HG03520 (cell line): ENCODE measurements at regions not wholly inside any gene's neighbourhood (a gene's known extent, or its start where the extent isn't known, plus 50 kb on each side); places are given as distances from the start of the nearest gene placed in this dataset.
A peak's percentile ranks its signal among the peaks of the same experiment; 100 is the strongest.

Experiments
- ATAC-seq: cut with Tn5 transposase; IDR thresholded peaks from one replicate; pipeline ENCODE4 v1.9.1; 2021; ENCODE audit warnings: mild to moderate bottlenecking, moderate library complexity; ENCODE audit not compliant: unreplicated experiment

DNA sequence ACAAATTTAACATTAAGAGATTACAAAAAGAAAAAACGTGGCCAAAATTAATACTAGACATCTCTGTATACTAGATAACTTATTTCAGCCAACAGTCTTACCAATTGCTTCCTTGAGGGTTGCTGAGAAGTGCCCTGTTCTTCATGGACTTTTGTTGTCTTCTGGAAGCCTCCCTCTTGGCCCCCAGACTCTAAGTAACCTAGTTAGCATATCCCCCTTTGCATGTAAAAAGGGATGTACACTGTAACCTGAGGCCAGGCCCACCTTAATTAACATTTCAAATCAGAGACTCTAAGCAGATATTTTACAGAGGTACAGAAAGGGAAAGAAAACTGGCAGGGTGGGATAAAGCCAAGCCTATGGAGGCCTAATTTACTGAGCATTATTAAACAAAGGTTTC, 1047.3 kb downstream of the ADGRL2 start:
- ATAC-seq, result no peak

DNA sequence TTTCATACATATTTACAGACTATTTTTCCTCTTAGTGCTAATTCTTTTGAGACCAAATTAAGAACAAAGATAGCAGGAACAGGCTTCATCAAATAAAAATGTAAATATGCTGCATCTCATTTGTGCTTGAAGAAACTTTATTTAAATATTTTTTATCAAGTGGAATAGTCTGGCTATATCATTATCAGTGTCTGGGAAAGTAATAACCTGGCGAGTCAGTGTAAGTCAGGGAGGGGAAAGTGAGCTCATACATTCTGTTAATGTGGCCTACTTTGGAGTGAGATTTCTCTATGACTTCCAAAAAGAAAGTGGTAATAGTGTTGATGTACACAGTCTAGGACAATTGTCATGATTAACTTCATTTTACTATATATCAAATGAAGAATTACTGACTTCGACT, 1045.1 kb downstream of the ADGRL2 start:
- no peak for ATAC-seq

- no peak for ATAC-seq
These were observed 1044.4 kb downstream of the ADGRL2 start for GRCh38 chr1:82844911-82845827.

DNA sequence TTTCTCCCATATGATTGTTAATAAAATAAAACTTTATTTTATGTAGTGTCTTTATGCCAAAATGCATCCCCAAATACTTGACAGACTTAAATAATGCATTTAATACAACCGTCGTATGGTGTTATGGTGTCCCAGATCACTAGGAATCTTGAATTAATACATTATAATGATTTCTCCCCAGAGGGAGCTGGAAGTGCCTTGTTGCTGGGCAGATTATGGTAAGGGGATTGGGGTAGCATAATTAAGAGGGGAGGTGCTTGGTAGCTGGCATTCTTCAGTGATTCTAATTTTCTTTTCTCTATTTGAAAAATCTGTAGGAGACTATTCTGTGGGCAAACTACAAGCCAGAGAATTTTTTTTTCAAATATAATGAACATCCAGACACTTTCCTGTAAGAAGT, 1043.7 kb downstream of the ADGRL2 start:
- ATAC-seq, result no peak

DNA sequence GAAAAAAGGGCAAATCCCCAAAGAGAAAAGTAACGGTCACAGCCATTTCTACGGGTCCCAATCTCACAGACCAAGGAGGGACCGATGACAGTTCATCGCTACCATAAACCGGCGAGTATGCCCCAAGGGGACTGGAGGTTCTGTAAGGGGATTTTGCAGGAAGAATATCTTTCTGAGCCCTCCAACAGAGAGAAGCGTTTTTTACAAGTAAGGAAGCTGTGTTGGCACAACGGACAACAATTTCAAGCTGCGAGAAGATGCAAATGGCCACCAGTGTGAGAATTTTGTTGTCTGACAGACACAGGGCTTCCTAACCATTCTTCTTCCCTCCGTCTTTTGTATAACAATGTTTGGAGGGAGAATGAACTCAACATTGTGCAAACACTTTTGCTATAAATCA, 1043.1 kb downstream of the ADGRL2 start:
- ATAC-seq, result no peak

DNA sequence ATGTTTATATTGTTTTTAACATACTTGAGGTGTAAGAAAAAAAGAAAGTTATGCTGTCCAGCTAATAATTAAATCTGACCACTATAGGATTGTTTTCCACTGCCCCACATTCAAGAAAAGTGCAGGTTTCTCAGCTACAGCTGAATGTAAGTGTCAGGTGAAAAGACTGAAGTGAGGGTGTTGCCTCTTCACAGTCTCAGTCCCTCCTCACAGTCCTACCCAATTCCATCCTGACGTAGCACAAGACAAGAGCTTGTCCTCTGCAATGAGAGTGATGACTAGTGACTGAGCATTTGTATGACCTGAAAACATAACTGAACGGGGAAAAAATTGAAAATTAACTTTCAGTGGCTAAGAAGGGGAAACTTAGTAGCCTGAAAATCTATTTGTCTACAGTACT, 1039.5 kb downstream of the ADGRL2 start:
- ATAC-seq, result no peak

DNA sequence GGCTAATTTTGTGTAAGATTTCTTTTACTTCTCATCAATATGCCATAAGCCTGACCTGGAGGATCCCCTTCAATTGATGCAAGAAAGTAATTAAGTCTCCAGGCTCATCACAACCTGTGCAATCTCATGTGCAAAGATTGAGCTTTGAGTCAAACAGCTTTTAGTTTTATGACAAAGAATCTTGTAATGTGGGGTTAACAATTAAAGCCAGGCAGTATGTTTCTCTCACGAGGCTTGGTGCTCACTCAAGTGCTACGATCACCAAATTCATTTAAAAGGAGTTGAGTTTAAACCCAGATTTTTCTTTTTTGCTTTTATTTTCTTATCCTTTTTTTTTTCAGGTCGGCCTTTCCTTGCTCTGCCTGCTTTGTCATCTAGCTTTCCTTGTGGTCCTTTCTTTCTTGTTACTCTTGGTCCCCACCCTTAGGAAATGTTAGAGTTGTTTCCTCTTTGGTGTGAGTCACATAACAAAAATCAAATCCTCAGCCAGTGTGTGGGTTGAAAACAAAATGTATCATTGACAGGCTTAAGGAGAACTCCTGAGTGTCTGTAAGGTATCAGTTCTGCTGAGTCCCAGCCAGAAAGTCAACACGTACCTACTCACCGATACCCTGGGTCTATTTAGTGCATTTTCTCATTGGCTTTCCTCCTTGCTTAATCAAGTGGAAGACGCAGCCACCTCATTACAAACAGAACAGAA, 1037.2 kb downstream of the ADGRL2 start:
- no peak for ATAC-seq

DNA sequence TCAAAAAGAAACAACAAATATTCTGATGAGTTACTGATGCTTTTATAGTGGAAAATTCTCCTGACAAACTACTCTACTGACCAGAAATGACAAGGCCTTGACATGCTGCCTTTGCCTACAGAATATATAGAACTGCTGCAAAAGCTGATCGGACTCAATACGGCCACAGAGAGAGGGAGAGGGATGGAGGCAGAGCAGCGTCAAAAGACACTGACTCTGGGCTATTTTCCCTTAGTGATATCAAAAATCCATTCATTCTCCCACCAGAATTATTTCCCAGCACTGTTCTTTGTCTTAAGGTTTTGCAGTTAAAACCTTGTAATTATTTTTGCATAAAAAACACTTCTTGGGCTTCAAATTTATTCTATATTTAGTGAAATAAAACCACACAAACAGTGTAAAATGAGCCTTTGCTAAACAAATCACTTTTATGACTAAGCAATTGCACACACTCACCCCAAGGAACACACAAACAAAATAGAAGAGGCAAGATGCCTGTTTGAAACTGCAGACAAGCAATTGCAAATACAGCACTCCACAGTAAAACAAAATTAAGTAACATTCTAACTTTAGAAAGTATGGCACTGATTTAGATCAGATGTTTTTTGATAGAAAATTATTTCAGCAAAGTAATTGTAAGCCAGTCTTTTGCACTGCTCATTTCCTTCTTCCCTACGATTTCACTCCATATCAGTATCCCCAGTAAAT, 1036.4 kb downstream of the ADGRL2 start:
- no peak for ATAC-seq

DNA sequence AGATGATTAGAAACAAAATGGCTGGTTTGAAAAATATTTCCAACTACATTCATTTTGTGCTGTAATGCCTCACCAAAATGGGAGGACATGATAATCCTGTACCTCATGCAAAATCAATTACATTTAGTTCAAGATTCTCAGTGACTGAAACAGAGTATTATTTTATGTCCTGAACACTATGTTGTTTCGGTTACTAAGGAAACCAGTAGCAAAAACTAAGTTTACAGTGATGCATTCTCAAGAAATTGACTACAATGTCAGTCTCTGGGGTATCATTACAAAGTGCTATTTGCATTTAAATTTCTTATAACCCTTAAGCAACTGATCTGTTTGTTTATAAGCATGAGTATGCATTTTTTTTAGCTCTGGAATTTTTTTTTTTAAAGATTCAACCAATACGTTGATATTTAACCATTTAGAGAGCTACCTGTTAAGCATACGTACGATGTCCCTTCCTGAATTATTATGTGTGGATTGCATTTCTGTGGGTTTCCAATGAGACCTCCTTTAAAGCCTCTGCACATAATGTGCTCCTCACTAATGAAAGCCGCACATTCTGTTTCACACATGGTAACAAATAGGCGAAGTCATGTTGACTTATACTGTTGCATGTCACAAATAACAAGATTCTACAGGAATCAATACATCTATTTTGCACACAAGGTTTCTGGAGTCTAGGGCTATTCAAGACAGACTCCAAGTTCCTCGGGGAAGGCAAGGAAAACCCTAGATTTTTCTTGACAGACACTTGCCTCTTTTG, 1035.7 kb downstream of the ADGRL2 start:
- no peak for ATAC-seq

DNA sequence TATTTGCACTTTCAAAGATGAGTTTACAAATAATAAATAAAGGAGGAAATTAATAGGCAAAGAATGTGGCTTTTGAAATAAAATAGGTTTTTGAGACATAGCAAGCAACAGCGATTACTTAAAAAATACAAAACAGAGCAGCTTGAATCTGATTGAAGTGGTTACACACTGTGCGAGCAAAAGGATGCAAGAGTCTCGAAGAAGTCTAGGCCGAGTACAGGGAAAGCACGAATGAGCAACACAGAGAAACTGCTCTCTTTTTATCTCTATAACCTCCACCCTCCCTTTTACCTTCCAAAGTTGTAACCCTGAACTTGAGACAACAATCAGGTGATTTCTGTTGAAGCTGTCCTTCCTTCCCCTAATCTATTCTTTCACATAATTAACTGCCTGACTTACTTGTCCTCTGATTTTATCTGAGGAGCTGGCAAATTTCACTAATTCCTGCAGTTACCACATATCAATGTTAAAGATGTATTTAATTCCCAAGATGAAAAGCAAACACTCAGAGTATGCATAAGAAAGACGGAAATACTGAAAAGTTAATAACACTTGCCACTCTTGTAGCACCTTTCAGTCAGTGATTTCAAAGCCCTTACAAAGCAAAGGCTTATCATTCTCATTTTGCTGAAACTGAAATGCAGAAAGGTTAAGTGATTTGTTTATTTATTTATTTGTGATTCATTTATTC, 1030.1 kb downstream of the ADGRL2 start:
- ATAC-seq, result no peak

GRCh38 chr1:82829527-82829926, 1028.8 kb downstream of the ADGRL2 start:
- no peak for ATAC-seq

GRCh38 chr1:82823876-82824275, 1023.1 kb downstream of the ADGRL2 start:
- no peak for ATAC-seq

DNA sequence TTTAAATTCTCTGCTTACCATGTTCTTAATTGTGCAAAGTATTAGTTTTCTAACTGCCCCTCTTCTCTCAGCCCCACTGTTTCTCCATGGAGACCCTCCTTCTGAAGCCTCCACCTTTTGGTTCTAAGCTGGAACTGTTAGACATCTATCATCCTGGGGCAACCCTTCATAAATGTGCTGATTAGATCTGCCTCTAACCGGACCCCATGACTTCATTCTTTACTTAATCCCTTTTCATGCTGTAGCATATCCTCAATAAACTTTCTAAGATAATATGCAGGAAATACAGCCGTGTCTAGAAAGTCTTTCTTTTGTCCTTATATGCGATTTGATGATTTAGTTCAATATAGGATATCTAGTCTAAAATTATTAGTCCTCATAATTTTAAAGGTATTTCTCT, 1020.1 kb downstream of the ADGRL2 start:
- ATAC-seq, result no peak

DNA sequence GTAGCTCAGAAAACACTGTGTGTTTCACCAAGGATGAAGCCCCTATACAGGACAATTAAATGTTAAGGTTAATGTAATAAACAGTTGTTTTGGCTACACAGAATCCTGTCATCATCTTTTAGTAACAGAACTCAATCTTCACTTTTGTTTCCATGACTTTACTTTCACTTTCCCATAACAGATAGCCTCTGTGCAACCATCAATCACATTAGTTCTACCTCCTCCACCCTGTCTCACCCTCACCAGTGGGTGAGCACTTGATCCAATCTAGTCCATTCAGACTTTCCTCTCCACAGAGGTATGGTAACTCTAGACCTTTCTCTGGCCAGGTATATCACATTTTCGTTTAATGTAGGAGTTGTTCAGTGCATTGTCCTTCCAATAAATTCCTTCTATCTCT, 1018.5 kb downstream of the ADGRL2 start:
- peak; percentile 86 for ATAC-seq

DNA sequence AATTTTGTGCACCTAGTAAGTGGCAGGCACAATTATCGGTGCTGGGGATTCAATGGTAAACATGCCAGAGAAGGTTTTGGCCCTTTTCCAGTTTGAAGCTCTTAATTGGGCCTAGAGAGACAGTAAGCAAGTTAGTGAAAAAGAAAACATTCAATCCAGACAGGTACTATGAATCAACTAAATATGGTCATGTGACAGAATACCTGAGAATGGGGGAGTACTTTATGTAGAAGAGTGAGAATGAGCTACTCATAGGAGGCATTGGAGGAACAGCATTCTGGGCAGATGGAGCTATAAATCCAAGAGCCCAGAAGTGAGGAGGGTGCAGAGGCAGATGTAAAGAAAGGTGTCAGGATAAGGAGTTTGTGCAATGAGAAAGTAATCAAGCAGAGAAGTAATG, 1017.9 kb downstream of the ADGRL2 start:
- no peak for ATAC-seq

GRCh38 chr1:82813386-82813785, 1012.7 kb downstream of the ADGRL2 start:
- no peak for ATAC-seq

GRCh38 chr1:82810601-82811000, 1009.9 kb downstream of the ADGRL2 start:
- ATAC-seq, result no peak

- ATAC-seq, result no peak
These were observed 1006.8 kb downstream of the ADGRL2 start for GRCh38 chr1:82807563-82807962.

DNA sequence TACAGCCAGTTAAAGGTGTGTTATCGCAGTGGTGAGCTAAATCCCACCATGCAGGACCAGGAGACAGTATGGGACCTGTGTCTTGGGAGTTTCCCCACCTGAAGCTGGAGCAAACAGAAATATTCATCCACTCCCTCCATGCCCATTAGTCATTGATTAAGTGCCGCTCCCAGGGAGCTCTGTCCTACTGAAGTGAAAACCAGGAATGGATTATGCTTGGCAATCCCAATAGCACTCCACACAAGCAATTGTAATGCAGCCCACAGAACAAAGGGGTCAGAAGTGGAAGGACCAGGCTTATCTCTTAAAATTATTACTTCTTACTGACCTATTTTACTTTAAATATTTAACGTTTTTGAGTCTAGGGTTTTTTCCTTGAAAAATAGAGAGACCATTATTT, 1005.4 kb downstream of the ADGRL2 start:
- ATAC-seq, result no peak

DNA sequence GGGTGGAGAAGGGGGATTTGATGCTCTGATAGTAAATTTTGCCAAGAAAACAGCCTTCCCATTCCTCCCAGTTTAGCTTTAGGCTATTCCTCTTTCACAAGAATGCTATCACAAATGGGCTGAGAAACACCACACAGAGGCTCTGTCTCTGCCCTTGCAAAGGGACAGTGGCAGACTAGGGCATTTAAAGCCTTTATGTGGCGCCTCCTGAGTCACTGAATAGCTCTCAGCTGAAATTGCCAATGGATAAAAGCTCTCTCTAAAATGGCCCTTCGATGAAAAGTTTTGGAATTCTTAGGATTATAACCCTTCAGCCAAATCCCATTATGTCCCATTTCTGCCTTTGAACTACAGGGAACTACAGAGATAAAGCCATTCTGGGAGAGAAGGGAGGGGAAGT, 1000.4 kb downstream of the ADGRL2 start:
- no peak for ATAC-seq
